Fibroblast of lung (primary cell): ENCODE measurements at regions not wholly inside any gene's neighbourhood (a gene's known extent, or its start where the extent isn't known, plus 50 kb on each side); places are given as distances from the start of the nearest gene placed in this dataset.

ENCODE experiments used
- DNase-seq, 2 donors: peaks; one replicate each; pipeline versions ENCODE4 v3.0.0 to v3.0.0-alpha.2; 2010; ENCODE audit warnings: low read depth in 2 of 2
- H2AFZ ChIP-seq: 2 replicates; pipeline ENCODE4 v1.5.1; 2012; ENCODE audit warnings: low read length, control low read depth, inconsistent platforms
- H3K27ac ChIP-seq: 2 replicates; pipeline ENCODE4 v1.5.1; 2011; ENCODE audit warnings: low read length, control low read depth; ENCODE audit not compliant: insufficient read depth
- H3K27me3 ChIP-seq: 2 replicates; pipeline ENCODE4 v1.5.1; 2011; ENCODE audit warnings: mild to moderate bottlenecking, low read length; ENCODE audit not compliant: control insufficient read depth, insufficient read depth
- H3K36me3 ChIP-seq: 2 replicates; pipeline ENCODE4 v1.5.1; 2011; ENCODE audit warnings: low read length; ENCODE audit not compliant: control insufficient read depth, insufficient read depth
- H3K4me1 ChIP-seq: 2 replicates; pipeline ENCODE4 v1.5.1; 2011; ENCODE audit warnings: low read length; ENCODE audit not compliant: control insufficient read depth, insufficient read depth; ENCODE audit errors: extremely low read depth
- H3K4me2 ChIP-seq: 2 replicates; pipeline ENCODE4 v1.5.1; 2011; ENCODE audit warnings: low read length, control low read depth; ENCODE audit not compliant: insufficient read depth; ENCODE audit errors: extremely low read depth
- H3K4me3 ChIP-seq, 4 experiments: fragments of 200-600 bp in 1 of 4; sonication (generic) in 1 of 4; replicated peaks in 1 of 4; 2 replicates each; pipeline ENCODE4 v1.5.1; 2011 to 2016; ENCODE audit warnings: low read length in 4 of 4, low read depth in 3 of 4, mild to moderate bottlenecking in 3 of 4, control low read depth in 2 of 4, inconsistent platforms in 1 of 4, mixed read lengths in 1 of 4; ENCODE audit not compliant: insufficient read depth in 1 of 4; ENCODE audit errors: control extremely low read depth in 1 of 4
- H3K79me2 ChIP-seq: 2 replicates; pipeline ENCODE4 v1.5.1; 2012; ENCODE audit warnings: mild to moderate bottlenecking, low read length, inconsistent platforms; ENCODE audit not compliant: control insufficient read depth, insufficient read depth
- H3K9ac ChIP-seq: 2 replicates; pipeline ENCODE4 v1.5.1; 2011; ENCODE audit warnings: mild to moderate bottlenecking, low read length, control low read depth; ENCODE audit not compliant: insufficient read depth
- H3K9me3 ChIP-seq: 2 replicates; pipeline ENCODE4 v1.5.1; 2012; ENCODE audit warnings: low read depth, low read length; ENCODE audit not compliant: control insufficient read depth, insufficient read depth
- H4K20me1 ChIP-seq: 2 replicates; pipeline ENCODE4 v1.5.1; 2011; ENCODE audit warnings: low read length; ENCODE audit not compliant: control insufficient read depth, insufficient read depth; ENCODE audit errors: extremely low read depth
- EZH2 ChIP-seq: IDR thresholded peaks from 2 replicates; pipeline ENCODE4 v1.5.1; 2012; ENCODE audit warnings: low read length, control low read depth, mild to moderate bottlenecking; ENCODE audit errors: missing control alignments
- TF ChIP-seq, protein P1 (sequence below), 2 donors: IDR thresholded peaks in 1 of 2; conservative IDR thresholded peaks in 1 of 2; 1 replicate in 1 of 2; 2 replicates in 1 of 2; pipeline ENCODE4 v1.5.1; 2011 to 2012; ENCODE audit warnings: low read length in 2 of 2, control low read depth in 1 of 2, inconsistent platforms in 1 of 2, low read depth in 1 of 2, mild to moderate bottlenecking in 1 of 2

DNA sequence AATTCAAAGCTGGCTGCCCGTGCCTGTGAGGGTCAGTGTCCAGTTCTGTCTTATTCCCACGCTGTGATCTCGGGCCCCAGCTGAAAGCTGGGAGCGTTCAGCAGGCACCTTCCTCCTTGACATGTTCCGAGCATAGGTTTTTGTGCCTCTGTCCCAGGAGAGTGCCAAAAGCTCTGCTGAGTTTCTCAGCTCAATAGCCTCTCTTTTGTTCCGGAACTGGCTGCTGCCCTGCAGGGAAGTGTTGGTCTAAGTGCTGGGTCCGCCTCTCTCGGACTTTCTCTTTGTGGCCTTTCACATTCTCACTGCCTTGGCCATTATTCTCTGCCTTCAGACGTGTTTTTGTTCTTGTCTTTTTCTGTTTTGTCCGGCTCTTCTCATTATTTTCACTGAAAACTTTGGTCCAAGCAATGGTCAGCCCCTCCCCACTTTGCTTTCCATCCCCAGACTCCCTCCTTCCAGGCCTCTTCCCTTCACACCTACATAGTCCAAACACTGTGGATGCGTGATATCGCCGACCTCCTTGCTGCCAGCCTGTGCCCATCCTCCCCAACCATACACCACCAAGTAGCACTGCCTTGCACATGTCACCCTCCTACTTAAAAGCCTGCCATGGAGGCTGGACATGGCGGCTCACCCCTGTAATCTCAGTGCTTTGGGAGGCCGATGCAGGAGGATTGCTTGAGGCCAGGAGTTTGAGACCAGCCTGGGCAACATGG lies 233.8 kb downstream of the RHOU start:
- DNase-seq, result peak in 1 of 2 donors; percentile 41
- no peaks in the 10 kb centered on the region for H3K36me3 ChIP-seq
- no peak overlapping the region for H3K27ac ChIP-seq
- H3K79me2 ChIP-seq, result no peaks in the 10 kb centered on the region
- no peaks in the 10 kb centered on the region for H3K9me3 ChIP-seq
- peak overlapping the region; percentile 56 for H3K4me2 ChIP-seq
- no peaks in the 10 kb centered on the region for H3K27me3 ChIP-seq
- peaks cover 4% of the 10 kb centered on the region for H3K4me1 ChIP-seq
- no peak for TF ChIP-seq EZH2
- TF ChIP-seq, protein P1, sequence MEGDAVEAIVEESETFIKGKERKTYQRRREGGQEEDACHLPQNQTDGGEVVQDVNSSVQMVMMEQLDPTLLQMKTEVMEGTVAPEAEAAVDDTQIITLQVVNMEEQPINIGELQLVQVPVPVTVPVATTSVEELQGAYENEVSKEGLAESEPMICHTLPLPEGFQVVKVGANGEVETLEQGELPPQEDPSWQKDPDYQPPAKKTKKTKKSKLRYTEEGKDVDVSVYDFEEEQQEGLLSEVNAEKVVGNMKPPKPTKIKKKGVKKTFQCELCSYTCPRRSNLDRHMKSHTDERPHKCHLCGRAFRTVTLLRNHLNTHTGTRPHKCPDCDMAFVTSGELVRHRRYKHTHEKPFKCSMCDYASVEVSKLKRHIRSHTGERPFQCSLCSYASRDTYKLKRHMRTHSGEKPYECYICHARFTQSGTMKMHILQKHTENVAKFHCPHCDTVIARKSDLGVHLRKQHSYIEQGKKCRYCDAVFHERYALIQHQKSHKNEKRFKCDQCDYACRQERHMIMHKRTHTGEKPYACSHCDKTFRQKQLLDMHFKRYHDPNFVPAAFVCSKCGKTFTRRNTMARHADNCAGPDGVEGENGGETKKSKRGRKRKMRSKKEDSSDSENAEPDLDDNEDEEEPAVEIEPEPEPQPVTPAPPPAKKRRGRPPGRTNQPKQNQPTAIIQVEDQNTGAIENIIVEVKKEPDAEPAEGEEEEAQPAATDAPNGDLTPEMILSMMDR (conservative IDR thresholded peaks at IDR 0.05 in 1 of 2, IDR thresholded peaks at IDR 0.05 in 1 of 2; ENCODE audit: low read depth in 1 of 2, low read length in 2 of 2), result no peak
- no peaks in the 10 kb centered on the region for H4K20me1 ChIP-seq
- H3K9ac ChIP-seq, result no peak overlapping the region
- H3K4me3 ChIP-seq, result peak overlapping the region in 1 of 4 experiments; percentile 27
- H2AFZ ChIP-seq, result peak overlapping the region; percentile 84

DNA sequence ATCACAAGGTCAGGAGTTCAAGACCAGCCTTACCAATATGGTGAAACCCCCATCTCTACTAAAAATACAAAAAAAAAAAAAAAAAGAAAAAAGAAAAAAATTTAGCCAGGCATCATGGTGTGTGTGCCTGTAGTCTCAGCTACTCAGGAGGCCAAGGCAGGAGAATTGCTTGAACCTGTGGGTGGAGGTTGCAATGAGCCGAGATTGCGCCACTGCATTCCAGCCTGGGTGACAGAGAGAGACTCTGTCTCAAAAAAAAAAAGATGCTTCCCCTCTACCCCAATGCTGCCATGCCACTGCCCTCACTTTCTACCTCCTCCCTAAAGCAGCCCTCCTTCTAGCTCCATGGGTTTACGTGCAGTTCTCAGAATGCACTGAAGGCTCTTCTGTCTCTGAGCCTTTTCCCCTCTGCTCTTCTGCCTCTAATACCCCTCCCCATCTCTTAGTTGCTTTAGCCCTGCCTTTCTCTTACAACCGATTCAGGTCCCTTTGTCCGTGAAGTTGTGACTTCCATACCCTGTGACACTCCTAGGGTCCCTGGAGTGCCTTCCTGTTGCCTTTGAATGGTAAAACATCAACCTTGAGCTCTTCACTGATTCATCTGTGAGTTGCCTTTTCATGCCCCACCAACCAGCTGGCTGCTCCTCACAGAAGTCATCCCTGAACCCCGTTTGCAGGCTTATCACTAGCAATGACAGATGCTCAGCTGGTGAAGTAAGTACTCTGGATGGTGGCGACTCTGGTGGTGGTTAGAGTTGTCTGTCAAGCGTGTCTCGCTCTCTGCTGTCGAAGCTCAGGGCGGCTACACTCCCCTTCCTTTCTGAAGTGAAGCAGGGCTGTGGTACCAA lies 234.9 kb downstream of the RHOU start:
- Histone ChIP-seq H4K20me1 (no peaks in the 10 kb centered on the region), H3K79me2 (no peaks in the 10 kb centered on the region), H3K36me3 (no peaks in the 10 kb centered on the region), H3K27ac (no peak overlapping the region), H3K4me2 (no peak overlapping the region), H3K27me3 (no peaks in the 10 kb centered on the region), H3K9ac (no peak overlapping the region), H3K9me3 (no peaks in the 10 kb centered on the region), H3K4me1 (no peaks in the 10 kb centered on the region), H3K4me3 (no peak overlapping the region), H2AFZ (no peak overlapping the region)
- DNase-seq, result no peak
- TF ChIP-seq EZH2, result no peak
- TF ChIP-seq, protein P1 (conservative IDR thresholded peaks at IDR 0.05 in 1 of 2, IDR thresholded peaks at IDR 0.05 in 1 of 2; ENCODE audit: low read depth in 1 of 2, low read length in 2 of 2), result no peak

DNA sequence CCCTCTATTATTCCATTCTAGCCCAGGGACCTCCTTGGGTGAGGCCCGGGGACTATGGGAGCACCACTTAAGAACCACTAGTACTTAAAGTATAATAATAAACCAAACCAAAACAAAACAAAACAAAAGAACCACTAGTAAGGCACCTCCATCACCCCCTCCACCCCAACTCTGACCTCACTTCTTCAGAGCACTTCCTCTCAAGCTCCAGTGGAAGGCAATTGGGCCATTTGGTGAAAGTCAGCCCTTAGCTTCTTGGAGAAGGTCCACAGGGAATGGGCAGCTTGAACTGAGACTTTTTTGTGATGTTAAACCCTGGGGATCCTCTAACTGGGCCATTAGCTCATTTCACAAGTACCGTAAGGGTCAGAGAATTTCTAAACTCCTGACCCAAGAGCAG lies 237.3 kb downstream of the RHOU start:
- Histone ChIP-seq H3K27me3 (no peaks in the 10 kb centered on the region), H3K36me3 (no peaks in the 10 kb centered on the region)

More for the DNA sequence above, 237.3 kb downstream of the RHOU start:
- no peak for DNase-seq
- Histone ChIP-seq H2AFZ (no peak overlapping the region), H3K27ac (no peak overlapping the region), H3K4me2 (no peak overlapping the region), H4K20me1 (no peaks in the 10 kb centered on the region), H3K4me1 (no peaks in the 10 kb centered on the region), H3K79me2 (no peaks in the 10 kb centered on the region), H3K9ac (no peak overlapping the region), H3K4me3 (no peak overlapping the region), H3K9me3 (no peaks in the 10 kb centered on the region)
- TF ChIP-seq, protein P1 (conservative IDR thresholded peaks at IDR 0.05 in 1 of 2, IDR thresholded peaks at IDR 0.05 in 1 of 2; ENCODE audit: low read depth in 1 of 2, low read length in 2 of 2), result no peak
- TF ChIP-seq EZH2, result no peak
